ENCODE measurements at regions not wholly inside any gene's neighbourhood (a gene's known extent, or its start where the extent isn't known, plus 50 kb on each side); places are given as distances from the start of the nearest gene placed in this dataset.

DNA sequence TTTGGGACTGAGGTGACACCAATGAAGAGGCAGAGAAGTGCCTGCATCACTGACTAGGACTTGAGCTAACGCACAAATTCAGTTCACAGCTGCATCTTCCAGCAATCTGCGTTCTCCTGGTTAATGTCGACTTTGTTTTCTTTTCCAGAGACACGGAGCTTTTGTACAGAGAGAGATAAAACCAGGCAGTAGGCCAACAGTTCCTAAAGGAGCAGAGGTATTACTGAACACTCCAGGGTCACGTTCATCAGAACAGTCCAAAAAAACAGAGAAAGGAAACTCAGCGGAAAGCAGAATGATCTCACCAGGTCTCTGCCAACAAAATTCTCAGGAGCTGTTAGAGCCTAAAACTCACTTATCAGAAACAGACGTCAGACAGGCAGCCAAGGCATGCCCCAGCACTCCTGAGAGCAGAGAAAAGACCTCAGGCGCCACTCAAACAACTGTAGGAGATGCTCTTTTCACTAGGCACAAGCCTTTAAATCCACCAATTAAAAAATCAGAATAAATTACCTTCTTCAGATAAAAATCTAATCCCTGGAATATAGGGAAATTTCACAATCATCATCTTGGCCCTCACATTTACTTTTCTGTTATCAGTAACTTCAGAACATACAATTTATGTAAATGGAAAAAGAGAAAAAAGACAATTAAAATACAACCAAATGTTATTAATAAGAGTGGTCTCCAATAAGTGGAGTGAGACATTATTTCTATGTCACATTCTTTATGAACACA lies 95.9 kb upstream of the SPTBN1 start:
- Histone ChIP-seq H3K4me1 (ENCODE audit: control insufficient read depth, insufficient read depth, low read length) (no peaks in the 10 kb centered on the region), H3K27ac (ENCODE audit: low read depth, low read length) (peak overlapping the region; percentile 51), H3K36me3 (ENCODE audit: control insufficient read depth, insufficient read depth, low read length) (no peaks in the 10 kb centered on the region), H3K9ac (ENCODE audit: low read length) (no peak overlapping the region), H3K27me3 (ENCODE audit: control insufficient read depth, insufficient read depth, low read length) (no peaks in the 10 kb centered on the region), H3K4me3 (ENCODE audit: low read length) (no peak overlapping the region)

DNA sequence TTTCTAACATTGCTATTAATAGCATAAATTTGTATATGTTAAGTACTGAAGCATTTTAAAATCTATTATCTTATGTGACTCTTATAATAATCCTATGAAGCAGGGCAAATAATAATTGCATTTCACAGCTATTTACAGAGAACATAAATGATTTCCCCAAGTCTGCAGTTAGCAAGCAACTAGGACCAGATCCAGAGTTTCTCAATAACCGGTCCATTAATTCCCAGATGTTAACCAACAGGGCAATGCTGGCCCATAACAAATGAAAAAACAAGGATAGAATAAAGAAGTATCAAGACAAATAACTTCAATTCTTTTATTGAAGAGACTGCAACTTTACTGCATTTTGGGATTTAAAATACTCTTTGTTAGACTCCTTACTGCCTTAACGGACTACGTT lies 91.7 kb upstream of the SPTBN1 start:
- no peak overlapping the region for H3K4me3 ChIP-seq (ENCODE audit: low read length)
- no peaks in the 10 kb centered on the region for H3K27me3 ChIP-seq (ENCODE audit: control insufficient read depth, insufficient read depth, low read length)
- H3K9ac ChIP-seq (ENCODE audit: low read length): no peak overlapping the region
- no peaks in the 10 kb centered on the region for H3K4me1 ChIP-seq (ENCODE audit: control insufficient read depth, insufficient read depth, low read length)
- H3K27ac ChIP-seq (ENCODE audit: low read depth, low read length): no peak overlapping the region
- H3K36me3 ChIP-seq (ENCODE audit: control insufficient read depth, insufficient read depth, low read length): no peaks in the 10 kb centered on the region

- H3K36me3 ChIP-seq (ENCODE audit: control insufficient read depth, insufficient read depth, low read length): no peaks in the 10 kb centered on the region
- no peak overlapping the region for H3K27ac ChIP-seq (ENCODE audit: low read depth, low read length)
- H3K9ac ChIP-seq (ENCODE audit: low read length): no peak overlapping the region
- H3K4me3 ChIP-seq (ENCODE audit: low read length): no peak overlapping the region
- H3K4me1 ChIP-seq (ENCODE audit: control insufficient read depth, insufficient read depth, low read length): no peaks in the 10 kb centered on the region
- H3K27me3 ChIP-seq (ENCODE audit: control insufficient read depth, insufficient read depth, low read length): no peaks in the 10 kb centered on the region
Observed at GRCh38 chr2:54365661-54366060, 90.5 kb upstream of the SPTBN1 start.

DNA sequence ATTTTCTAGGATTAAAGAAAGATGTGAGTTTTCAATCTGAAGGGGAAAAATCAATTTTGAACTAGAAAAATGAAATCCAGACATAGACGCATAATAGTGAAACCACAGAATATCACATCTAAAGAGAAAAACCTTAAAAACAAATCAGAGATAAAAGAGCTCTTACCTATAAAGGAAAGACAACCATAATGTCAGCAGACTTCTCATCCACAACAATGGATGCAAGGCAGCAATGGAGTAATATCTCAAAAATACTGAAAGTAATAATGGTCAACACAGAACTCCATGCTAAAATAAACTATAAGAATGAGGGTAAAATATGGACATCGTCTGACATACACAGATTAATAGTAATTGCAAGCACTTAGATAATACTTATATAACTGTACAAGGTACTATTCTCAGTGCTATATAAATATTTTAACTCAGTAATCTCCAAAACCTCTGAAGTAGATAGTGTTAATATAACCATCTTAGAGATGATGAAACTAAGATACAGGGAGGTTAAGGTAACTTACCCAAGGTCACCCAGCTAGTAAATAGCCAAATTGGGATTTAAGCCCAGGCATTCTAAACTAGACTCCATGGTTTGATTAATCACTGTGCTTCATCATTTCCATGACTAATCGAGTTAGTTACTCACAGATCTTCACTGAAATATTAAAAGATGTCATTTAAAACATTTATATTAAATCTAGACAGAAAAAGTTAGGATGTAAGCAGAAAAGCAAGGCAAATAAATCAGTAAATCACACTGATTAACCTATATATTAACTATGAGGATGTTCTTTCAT lies 89.4 kb upstream of the SPTBN1 start:
- Histone ChIP-seq H3K36me3 (ENCODE audit: control insufficient read depth, insufficient read depth, low read length) (no peaks in the 10 kb centered on the region), H3K4me3 (ENCODE audit: low read length) (no peak overlapping the region), H3K4me1 (ENCODE audit: control insufficient read depth, insufficient read depth, low read length) (no peaks in the 10 kb centered on the region), H3K27ac (ENCODE audit: low read depth, low read length) (no peak overlapping the region), H3K9ac (ENCODE audit: low read length) (no peak overlapping the region), H3K27me3 (ENCODE audit: control insufficient read depth, insufficient read depth, low read length) (no peaks in the 10 kb centered on the region)

DNA sequence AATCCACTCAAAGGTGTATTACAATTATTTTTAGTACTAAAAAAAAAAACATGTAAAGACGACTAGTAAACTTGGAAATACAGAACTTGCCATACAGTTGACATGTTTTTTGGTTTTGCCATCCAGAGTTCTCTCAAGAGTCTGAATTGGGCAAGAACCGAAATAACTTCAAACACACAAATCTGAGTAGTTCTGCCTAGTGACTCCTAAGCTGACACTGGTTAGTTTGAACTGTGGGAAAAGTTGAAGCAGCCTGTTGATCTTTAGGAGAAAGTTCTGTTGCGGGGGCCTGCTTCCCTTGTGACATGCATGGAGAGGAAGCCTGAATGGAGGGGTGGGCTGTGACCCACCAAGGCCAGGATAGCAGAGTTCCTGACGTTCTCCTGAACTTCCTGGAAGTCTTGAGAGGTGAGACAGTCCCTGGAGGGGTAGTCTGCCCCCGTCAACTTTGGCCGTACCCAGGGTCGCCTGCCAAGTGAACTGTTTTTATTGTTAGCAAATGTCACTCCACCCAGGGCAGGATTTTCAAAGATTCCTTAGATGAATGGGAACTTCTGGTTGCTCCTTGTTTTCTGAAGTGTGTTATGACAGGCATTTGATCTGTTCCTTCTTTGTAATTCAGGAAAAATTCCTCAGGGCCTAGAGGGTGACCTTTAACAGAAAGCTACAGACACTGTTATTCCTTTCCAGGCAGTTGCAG lies 85.6 kb upstream of the SPTBN1 start:
- Histone ChIP-seq H3K27me3 (ENCODE audit: control insufficient read depth, insufficient read depth, low read length) (no peaks in the 10 kb centered on the region), H3K9ac (ENCODE audit: low read length) (no peak overlapping the region), H3K27ac (ENCODE audit: low read depth, low read length) (no peak overlapping the region), H3K36me3 (ENCODE audit: control insufficient read depth, insufficient read depth, low read length) (no peaks in the 10 kb centered on the region), H3K4me3 (ENCODE audit: low read length) (no peak overlapping the region), H3K4me1 (ENCODE audit: control insufficient read depth, insufficient read depth, low read length) (no peaks in the 10 kb centered on the region)

DNA sequence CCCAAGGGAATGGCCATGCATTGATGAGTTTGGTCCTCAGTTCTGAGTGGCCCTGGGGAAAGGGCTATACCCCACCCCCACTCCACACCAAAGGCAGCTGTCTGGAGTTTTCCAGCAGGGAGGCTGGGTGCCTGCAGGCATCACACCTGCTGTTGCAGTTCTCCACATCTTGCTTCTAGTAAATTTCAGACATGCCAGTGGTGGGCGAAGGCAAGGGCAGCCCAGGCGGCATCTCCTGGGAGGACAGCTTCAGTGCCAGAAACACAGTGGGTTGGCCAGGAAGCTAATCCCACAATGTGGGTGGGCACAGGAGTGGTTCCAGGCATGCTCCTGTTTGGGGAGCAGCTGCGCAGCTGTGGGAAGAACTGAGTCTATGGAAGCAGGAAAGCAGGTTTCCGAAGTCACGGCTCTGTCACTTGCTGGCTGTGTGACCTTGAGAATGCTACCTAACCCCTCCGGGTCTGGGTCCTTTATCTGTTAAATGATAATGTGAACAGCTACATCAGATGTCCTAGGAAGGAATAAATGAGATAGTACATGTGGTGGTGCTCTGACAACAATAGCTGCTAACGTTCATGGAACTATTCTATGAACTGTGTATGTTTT lies 84.6 kb upstream of the SPTBN1 start:
- Histone ChIP-seq H3K27me3 (ENCODE audit: control insufficient read depth, insufficient read depth, low read length) (no peaks in the 10 kb centered on the region), H3K4me3 (ENCODE audit: low read length) (no peak overlapping the region), H3K36me3 (ENCODE audit: control insufficient read depth, insufficient read depth, low read length) (no peaks in the 10 kb centered on the region), H3K9ac (ENCODE audit: low read length) (no peak overlapping the region), H3K27ac (ENCODE audit: low read depth, low read length) (no peak overlapping the region), H3K4me1 (ENCODE audit: control insufficient read depth, insufficient read depth, low read length) (no peaks in the 10 kb centered on the region)

- Histone ChIP-seq H3K27ac (ENCODE audit: low read depth, low read length) (no peak overlapping the region), H3K4me3 (ENCODE audit: low read length) (no peak overlapping the region), H3K36me3 (ENCODE audit: control insufficient read depth, insufficient read depth, low read length) (no peaks in the 10 kb centered on the region), H3K4me1 (ENCODE audit: control insufficient read depth, insufficient read depth, low read length) (no peaks in the 10 kb centered on the region), H3K27me3 (ENCODE audit: control insufficient read depth, insufficient read depth, low read length) (no peaks in the 10 kb centered on the region), H3K9ac (ENCODE audit: low read length) (no peak overlapping the region)
Observed at GRCh38 chr2:54372361-54372760, 83.8 kb upstream of the SPTBN1 start.

- Histone ChIP-seq H3K27me3 (ENCODE audit: control insufficient read depth, insufficient read depth, low read length) (no peaks in the 10 kb centered on the region), H3K9ac (ENCODE audit: low read length) (no peak overlapping the region), H3K27ac (ENCODE audit: low read depth, low read length) (no peak overlapping the region), H3K4me1 (ENCODE audit: control insufficient read depth, insufficient read depth, low read length) (no peaks in the 10 kb centered on the region), H3K4me3 (ENCODE audit: low read length) (no peak overlapping the region), H3K36me3 (ENCODE audit: control insufficient read depth, insufficient read depth, low read length) (no peaks in the 10 kb centered on the region)
Observed at GRCh38 chr2:54373855-54374254, 82.3 kb upstream of the SPTBN1 start.

DNA sequence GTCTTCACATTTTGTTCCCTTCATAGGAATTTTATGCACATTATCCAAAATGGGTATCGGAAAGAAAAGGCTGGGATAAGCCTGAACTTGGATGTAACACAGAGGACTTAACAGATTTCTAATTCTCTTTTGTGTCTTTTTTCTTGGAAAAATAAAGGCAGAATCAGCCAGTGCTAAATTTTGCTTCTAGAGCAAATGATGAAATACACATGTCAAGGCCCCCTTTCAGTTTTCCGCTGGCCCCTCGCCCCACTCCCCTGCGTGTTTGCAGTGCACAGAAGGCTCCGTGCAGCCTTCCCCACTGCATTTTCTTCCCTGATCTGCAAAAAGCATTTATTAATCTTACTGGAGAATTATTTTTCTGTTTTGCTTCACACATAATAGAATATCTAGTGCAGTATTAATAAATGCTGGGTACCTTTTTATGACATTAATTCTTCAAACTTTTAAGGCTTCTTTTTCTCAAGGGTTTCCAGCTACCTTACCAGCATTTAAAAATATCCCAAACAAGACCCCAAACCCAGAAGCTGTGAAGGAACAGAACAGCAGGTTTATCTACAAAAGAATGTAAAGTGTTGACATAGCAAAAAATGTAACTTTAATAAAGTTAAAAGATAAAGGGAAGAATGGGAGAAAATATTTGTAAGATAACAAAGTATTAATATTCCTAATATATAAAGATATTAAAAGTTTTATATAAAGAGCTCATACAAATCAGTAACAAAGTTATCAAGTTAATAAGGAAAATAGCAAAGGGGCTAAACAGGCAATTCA lies 81.3 kb upstream of the SPTBN1 start:
- no peak overlapping the region for H3K9ac ChIP-seq (ENCODE audit: low read length)
- no peaks in the 10 kb centered on the region for H3K27me3 ChIP-seq (ENCODE audit: control insufficient read depth, insufficient read depth, low read length)
- no peak overlapping the region for H3K4me3 ChIP-seq (ENCODE audit: low read length)
- no peak overlapping the region for H3K27ac ChIP-seq (ENCODE audit: low read depth, low read length)
- no peaks in the 10 kb centered on the region for H3K36me3 ChIP-seq (ENCODE audit: control insufficient read depth, insufficient read depth, low read length)
- H3K4me1 ChIP-seq (ENCODE audit: control insufficient read depth, insufficient read depth, low read length): no peaks in the 10 kb centered on the region

GRCh38 chr2:54377451-54377850 lies 78.7 kb upstream of the SPTBN1 start:
- Histone ChIP-seq H3K27ac (ENCODE audit: low read depth, low read length) (no peak overlapping the region), H3K27me3 (ENCODE audit: control insufficient read depth, insufficient read depth, low read length) (no peaks in the 10 kb centered on the region), H3K4me3 (ENCODE audit: low read length) (no peak overlapping the region), H3K36me3 (ENCODE audit: control insufficient read depth, insufficient read depth, low read length) (no peaks in the 10 kb centered on the region), H3K9ac (ENCODE audit: low read length) (no peak overlapping the region), H3K4me1 (ENCODE audit: control insufficient read depth, insufficient read depth, low read length) (no peaks in the 10 kb centered on the region)

DNA sequence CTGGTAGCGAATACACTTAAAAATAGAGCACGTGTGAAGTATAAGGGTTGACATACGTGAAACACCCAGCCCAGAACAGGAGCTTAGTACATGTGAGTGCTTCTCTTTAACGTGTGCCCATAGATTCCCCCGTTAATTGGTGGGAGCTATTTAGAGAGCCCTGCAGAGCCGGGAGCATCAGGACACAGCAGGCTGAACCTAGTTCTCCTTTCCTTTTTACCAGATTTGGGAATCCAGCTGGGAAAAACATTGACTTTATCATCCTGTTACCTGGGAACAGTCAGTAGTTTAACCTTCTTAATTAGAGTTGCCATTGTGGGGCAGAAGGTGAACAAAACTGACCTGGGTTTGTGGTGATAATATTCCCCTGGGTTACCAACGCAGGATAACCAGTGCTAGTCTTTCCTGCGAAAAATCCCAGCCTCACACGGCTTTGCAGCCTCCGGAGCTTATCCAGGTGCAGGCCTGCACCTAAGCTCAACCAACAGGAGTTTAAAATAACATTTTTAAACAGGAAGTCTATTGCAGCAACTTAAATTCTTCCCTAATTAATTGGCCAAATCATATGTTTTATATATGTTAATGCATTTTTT lies 78.1 kb upstream of the SPTBN1 start:
- H3K4me3 ChIP-seq (ENCODE audit: low read length): no peak overlapping the region
- no peak overlapping the region for H3K27ac ChIP-seq (ENCODE audit: low read depth, low read length)
- H3K36me3 ChIP-seq (ENCODE audit: control insufficient read depth, insufficient read depth, low read length): no peaks in the 10 kb centered on the region
- no peaks in the 10 kb centered on the region for H3K4me1 ChIP-seq (ENCODE audit: control insufficient read depth, insufficient read depth, low read length)
- no peaks in the 10 kb centered on the region for H3K27me3 ChIP-seq (ENCODE audit: control insufficient read depth, insufficient read depth, low read length)
- H3K9ac ChIP-seq (ENCODE audit: low read length): no peak overlapping the region

Measured in rectal smooth muscle tissue (tissue), 1 donor.